Large intestine (tissue), 3 donors: ENCODE measurements at regions not wholly inside any gene's neighbourhood (a gene's known extent, or its start where the extent isn't known, plus 50 kb on each side); places are given as distances from the start of the nearest gene placed in this dataset.
A peak's percentile ranks its signal among the peaks of the same experiment; 100 is the strongest.
"Not testable (repeated sequence)": the region's sequence is repeated elsewhere in the genome, so short reads cannot be mapped to it uniquely, and the experiment has no call there.

Experiments
- DNase-seq, 2 donors: peaks; one replicate each; pipeline versions ENCODE4 v3.0.0 to v3.0.0-alpha.2; 2013
- H3K27ac ChIP-seq: one replicate; pipeline ENCODE4 v1.5.1; 2013; ENCODE audit warnings: low read length
- H3K27me3 ChIP-seq: 2 replicates; pipeline ENCODE4 v1.6.1; 2013; ENCODE audit warnings: low read length; ENCODE audit not compliant: control insufficient read depth, insufficient read depth
- H3K36me3 ChIP-seq: 2 replicates; pipeline ENCODE4 v1.6.1; 2013; ENCODE audit warnings: low read length; ENCODE audit not compliant: control insufficient read depth, insufficient read depth
- H3K4me1 ChIP-seq: one replicate; pipeline ENCODE4 v1.6.1; 2013; ENCODE audit warnings: low read length; ENCODE audit not compliant: control insufficient read depth, insufficient read depth
- H3K4me3 ChIP-seq: one replicate; pipeline ENCODE4 v1.5.1; 2013; ENCODE audit warnings: low read length
- H3K9me3 ChIP-seq: one replicate; pipeline ENCODE4 v1.6.1; 2013; ENCODE audit warnings: mild to moderate bottlenecking, low read depth, low read length, moderate library complexity; ENCODE audit not compliant: control insufficient read depth
- WGBS: methylation state at CpG from one replicate; pipeline ENCODE4 v1.1.5; 2013; ENCODE audit warnings: low lambda C conversion rate; ENCODE audit not compliant: insufficient coverage; 5-methylcytosine and 5-hydroxymethylcytosine counted together

DNA sequence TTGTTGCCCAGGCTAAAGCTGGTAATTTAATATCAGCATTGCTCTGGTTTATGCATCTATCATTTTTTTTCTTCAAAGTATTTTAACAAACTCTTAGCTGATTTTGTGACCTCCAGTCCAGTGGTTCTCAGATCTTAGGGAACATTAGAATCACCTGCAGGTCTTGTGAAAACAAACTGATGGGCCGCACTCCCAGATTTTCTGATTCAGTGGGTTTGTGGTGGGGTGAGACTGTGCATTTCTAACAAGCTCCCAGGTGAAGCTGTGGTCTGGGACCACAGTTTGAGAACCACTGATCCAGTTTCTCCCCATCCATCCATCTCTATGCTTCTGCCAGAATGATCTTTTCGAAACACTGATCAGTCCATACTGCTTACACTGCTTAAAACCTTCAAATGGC is 305.7 kb upstream of the USP24 start:
- H3K27ac ChIP-seq, result no peak overlapping the region
- peaks cover 6% of the 10 kb centered on the region for H3K27me3 ChIP-seq
- H3K36me3 ChIP-seq, result no peaks in the 10 kb centered on the region

GRCh38 chr1:55519937-55520683 is 304.9 kb upstream of the USP24 start:
- H3K27ac ChIP-seq, result no peak overlapping the region
- no CpG with 5 or more reads among the region's 6 CpGs for WGBS

More for the DNA sequence above, 305.7 kb upstream of the USP24 start:
- no peak for DNase-seq
- H3K4me1 ChIP-seq, result peaks cover 4% of the 10 kb centered on the region
- no peaks in the 10 kb centered on the region for H3K9me3 ChIP-seq
- H3K4me3 ChIP-seq, result no peak overlapping the region
- WGBS, result no CpG with 5 or more reads among the region's 2 CpGs

GRCh38 chr1:55519276-55519675 is 304.1 kb upstream of the USP24 start:
- Histone ChIP-seq H3K27ac (no peak overlapping the region), H3K36me3 (no peaks in the 10 kb centered on the region), H3K9me3 (no peaks in the 10 kb centered on the region), H3K4me3 (no peak overlapping the region), H3K27me3 (peaks cover 6% of the 10 kb centered on the region), H3K4me1 (peaks cover 4% of the 10 kb centered on the region)
- DNase-seq, result no peak
- 50% methylated on average over 1 of the region's 1 CpG for WGBS

More at GRCh38 chr1:55519937-55520683, 304.9 kb upstream of the USP24 start:
- Histone ChIP-seq H3K27me3 (peaks cover 6% of the 10 kb centered on the region), H3K4me3 (no peak overlapping the region), H3K9me3 (no peaks in the 10 kb centered on the region), H3K4me1 (peaks cover 4% of the 10 kb centered on the region), H3K36me3 (no peaks in the 10 kb centered on the region)
- DNase-seq, result no peak

- 100% methylated on average over 2 of the region's 5 CpGs for WGBS
- Histone ChIP-seq H3K9me3 (no peaks in the 10 kb centered on the region), H3K27ac (no peak overlapping the region), H3K36me3 (no peaks in the 10 kb centered on the region), H3K4me3 (no peak overlapping the region), H3K27me3 (peaks cover 6% of the 10 kb centered on the region), H3K4me1 (no peaks in the 10 kb centered on the region)
- no peak for DNase-seq
Observed at GRCh38 chr1:55517036-55517435, 301.9 kb upstream of the USP24 start.

- not testable (repeated sequence) for H3K4me1 ChIP-seq, H3K27ac ChIP-seq, H3K4me3 ChIP-seq, H3K27me3 ChIP-seq, H3K36me3 ChIP-seq, DNase-seq, H3K9me3 ChIP-seq
- no CpG with 5 or more reads among the region's 4 CpGs for WGBS
Observed at GRCh38 chr1:55514571-55514970, 299.4 kb upstream of the USP24 start.

- Histone ChIP-seq H3K9me3 (no peaks in the 10 kb centered on the region), H3K27ac (no peak overlapping the region), H3K27me3 (peaks cover 3% of the 10 kb centered on the region), H3K4me3 (no peak overlapping the region), H3K4me1 (no peaks in the 10 kb centered on the region), H3K36me3 (no peaks in the 10 kb centered on the region)
- no peak for DNase-seq
- 83% methylated on average over 2 of the region's 2 CpGs for WGBS
Observed at GRCh38 chr1:55512466-55512865, 297.3 kb upstream of the USP24 start.

DNA sequence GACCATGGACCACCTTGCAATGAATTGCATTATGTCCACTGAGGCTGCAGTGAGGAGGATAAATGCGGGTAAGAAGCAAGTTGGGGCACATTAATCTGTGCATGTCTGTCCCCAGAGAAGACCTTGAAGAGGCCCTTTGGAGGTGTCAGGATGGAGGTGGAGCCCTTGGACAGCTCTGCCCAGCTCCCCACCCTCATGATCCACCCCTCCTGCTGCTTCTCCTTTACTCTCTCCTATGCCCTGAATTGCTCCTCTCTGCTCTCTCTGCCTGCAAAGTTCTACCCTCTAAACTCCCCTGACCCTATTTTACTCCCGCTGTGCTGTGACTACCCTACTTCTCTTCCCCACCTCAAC is 292.4 kb upstream of the USP24 start:
- Histone ChIP-seq H3K36me3 (no peaks in the 10 kb centered on the region), H3K27ac (no peak overlapping the region), H3K27me3 (peaks cover 3% of the 10 kb centered on the region), H3K4me3 (no peak overlapping the region), H3K9me3 (no peaks in the 10 kb centered on the region), H3K4me1 (peaks cover 9% of the 10 kb centered on the region)
- DNase-seq, result no peak
- 100% methylated on average over 1 of the region's 2 CpGs for WGBS

GRCh38 chr1:55506740-55507577 is 291.8 kb upstream of the USP24 start:
- no peaks in the 10 kb centered on the region for H3K36me3 ChIP-seq
- no peak overlapping the region for H3K27ac ChIP-seq
- no peaks in the 10 kb centered on the region for H3K9me3 ChIP-seq
- no peak for DNase-seq
- H3K4me1 ChIP-seq, result peaks cover 9% of the 10 kb centered on the region
- peaks cover 3% of the 10 kb centered on the region for H3K27me3 ChIP-seq
- H3K4me3 ChIP-seq, result no peak overlapping the region
- WGBS, result no CpG with 5 or more reads among the region's 6 CpGs

DNA sequence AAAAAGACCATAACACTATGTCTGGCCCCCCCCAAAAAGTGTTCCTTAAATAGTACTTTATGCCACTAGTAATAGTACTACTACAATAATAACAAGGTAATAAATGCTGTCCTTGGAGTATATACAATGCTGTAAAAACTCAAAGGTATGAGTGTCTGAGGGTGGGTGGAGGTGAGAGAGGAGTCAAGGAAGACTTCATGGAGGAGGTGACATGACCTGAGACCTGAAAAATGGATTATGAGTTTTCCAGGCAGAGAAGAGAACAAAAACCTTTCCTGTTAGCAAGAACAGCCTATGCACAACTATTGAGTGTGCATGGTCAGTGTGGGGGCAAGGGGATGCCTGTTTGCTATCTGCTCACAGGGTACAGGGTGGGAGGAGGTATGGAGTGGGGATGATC is 290.2 kb upstream of the USP24 start:
- Histone ChIP-seq H3K27me3 (no peaks in the 10 kb centered on the region), H3K9me3 (no peaks in the 10 kb centered on the region), H3K4me3 (no peak overlapping the region), H3K36me3 (no peaks in the 10 kb centered on the region), H3K4me1 (peaks cover 9% of the 10 kb centered on the region), H3K27ac (no peak overlapping the region)
- no peak for DNase-seq

DNA sequence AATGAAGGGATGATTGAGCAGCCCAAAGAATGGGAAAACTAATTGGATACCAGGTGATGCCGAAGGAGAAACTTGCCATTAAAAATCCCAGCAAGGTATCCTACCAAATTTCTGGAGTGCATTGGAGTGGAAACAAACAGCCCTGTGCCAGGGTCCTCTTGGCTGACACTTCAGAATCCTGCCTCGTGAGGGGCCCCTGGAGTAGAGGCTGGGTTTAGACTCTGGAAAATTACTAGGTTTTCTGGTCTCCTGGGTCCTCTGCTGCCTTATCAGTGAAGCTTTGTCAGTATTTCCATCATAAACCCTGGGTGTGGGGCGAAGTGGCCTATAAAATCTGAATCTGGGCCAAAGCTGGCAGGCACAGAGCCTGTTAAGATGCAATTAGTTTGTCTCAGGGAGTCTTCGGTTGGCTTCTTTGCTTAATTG is 289.2 kb upstream of the USP24 start:
- no peak overlapping the region for H3K27ac ChIP-seq
- no peaks in the 10 kb centered on the region for H3K9me3 ChIP-seq
- WGBS, result 60% methylated on average over 2 of the region's 4 CpGs
- no peaks in the 10 kb centered on the region for H3K36me3 ChIP-seq
- H3K27me3 ChIP-seq, result no peaks in the 10 kb centered on the region
- DNase-seq, result peak in 1 of 2 donors; percentile 28
- H3K4me3 ChIP-seq, result no peak overlapping the region
- peaks cover 9% of the 10 kb centered on the region for H3K4me1 ChIP-seq
